ENCODE measurements at regions not wholly inside any gene's neighbourhood (a gene's known extent, or its start where the extent isn't known, plus 50 kb on each side); places are given as distances from the start of the nearest gene placed in this dataset.

DNA sequence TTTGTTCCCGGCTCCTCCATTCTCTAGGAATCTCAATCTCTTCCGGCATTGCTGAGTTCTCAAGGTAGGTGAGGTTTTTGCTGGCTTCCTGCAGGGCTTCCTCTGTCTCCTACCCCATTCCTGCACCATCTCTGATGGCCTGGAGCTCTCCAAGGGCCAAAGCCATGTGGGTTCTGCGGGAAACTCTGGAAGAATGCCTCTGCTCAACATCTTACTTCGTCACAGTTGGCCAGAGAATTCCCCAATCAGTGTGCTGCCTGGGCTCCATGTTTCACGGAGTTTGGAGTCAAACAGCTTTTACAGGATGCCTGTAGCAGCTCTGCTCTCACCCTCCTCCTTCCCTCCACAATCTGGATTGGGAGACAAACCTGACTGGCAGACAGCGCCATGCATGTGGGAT, 253.9 kb upstream of the HES1 start:
- TF ChIP-seq, protein P1, sequence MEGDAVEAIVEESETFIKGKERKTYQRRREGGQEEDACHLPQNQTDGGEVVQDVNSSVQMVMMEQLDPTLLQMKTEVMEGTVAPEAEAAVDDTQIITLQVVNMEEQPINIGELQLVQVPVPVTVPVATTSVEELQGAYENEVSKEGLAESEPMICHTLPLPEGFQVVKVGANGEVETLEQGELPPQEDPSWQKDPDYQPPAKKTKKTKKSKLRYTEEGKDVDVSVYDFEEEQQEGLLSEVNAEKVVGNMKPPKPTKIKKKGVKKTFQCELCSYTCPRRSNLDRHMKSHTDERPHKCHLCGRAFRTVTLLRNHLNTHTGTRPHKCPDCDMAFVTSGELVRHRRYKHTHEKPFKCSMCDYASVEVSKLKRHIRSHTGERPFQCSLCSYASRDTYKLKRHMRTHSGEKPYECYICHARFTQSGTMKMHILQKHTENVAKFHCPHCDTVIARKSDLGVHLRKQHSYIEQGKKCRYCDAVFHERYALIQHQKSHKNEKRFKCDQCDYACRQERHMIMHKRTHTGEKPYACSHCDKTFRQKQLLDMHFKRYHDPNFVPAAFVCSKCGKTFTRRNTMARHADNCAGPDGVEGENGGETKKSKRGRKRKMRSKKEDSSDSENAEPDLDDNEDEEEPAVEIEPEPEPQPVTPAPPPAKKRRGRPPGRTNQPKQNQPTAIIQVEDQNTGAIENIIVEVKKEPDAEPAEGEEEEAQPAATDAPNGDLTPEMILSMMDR (IDR thresholded peaks at IDR 0.05; ENCODE audit: low read depth, low read length) = no peak
- TF ChIP-seq POLR2A (IDR thresholded peaks at IDR 0.05; ENCODE audit: extremely low read depth, insufficient read length) (no peak), MYC (IDR thresholded peaks at IDR 0.05; ENCODE audit: low read depth, low read length) (no peak)
